Activated CD4-positive, alpha-beta T cell treated with anti-CD3 and anti-CD28 coated beads, Interleukin-2, Interleukin-6, amounts not matched to agents 100 ng/mL and 50 ng/mL, durations not matched to agents 16 hours and 8 hours (primary cell): ENCODE measurements at regions not wholly inside any gene's neighbourhood (a gene's known extent, or its start where the extent isn't known, plus 50 kb on each side); places are given as distances from the start of the nearest gene placed in this dataset.

Experiments used
- DNase-seq: peaks from one replicate; pipeline ENCODE4 v3.0.0-alpha.2; 2020

DNA sequence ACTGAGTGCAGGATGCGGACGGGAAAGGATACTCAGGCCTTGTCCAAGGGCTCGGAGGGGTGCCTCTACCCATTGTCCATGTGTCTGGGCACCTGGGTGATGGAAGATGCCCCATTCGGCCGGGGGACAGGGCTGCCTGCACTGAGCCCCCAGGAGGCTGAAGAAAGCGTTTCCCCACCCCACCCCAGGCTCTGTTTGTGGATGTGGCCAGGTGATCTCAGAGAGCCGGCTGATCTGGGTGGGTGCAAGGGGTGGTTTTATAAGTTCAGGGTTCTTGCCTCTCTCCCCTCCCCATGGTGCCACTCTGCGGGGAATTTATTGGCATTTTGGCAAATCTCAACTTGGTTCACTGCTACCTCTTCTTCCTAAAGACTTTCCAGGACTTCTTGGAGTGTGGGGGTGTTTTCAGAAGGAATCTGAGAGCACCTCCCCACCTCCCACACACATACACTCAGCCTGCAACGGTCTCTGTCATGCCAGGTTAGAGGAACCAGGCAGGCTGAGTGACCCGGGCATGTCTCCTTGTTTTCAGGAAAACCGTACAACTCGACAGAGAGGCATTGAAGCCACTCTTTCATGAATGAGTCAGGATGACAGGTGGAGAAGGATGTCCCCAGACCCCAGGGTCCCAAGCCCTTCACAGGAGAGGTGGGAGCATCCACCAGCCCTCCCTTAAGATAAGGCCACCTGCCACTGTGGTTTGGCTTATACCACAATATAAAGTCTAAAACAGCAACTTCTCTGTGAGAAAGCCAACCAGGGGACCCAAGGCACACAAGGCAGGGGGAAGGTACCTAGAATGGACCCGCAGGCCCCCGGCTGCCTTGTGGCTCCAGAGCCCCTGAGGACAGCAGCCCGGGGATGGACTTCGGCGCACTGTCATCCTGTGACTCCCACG lies 174.9 kb downstream of the ETS2 start:
- no peak for DNase-seq

DNA sequence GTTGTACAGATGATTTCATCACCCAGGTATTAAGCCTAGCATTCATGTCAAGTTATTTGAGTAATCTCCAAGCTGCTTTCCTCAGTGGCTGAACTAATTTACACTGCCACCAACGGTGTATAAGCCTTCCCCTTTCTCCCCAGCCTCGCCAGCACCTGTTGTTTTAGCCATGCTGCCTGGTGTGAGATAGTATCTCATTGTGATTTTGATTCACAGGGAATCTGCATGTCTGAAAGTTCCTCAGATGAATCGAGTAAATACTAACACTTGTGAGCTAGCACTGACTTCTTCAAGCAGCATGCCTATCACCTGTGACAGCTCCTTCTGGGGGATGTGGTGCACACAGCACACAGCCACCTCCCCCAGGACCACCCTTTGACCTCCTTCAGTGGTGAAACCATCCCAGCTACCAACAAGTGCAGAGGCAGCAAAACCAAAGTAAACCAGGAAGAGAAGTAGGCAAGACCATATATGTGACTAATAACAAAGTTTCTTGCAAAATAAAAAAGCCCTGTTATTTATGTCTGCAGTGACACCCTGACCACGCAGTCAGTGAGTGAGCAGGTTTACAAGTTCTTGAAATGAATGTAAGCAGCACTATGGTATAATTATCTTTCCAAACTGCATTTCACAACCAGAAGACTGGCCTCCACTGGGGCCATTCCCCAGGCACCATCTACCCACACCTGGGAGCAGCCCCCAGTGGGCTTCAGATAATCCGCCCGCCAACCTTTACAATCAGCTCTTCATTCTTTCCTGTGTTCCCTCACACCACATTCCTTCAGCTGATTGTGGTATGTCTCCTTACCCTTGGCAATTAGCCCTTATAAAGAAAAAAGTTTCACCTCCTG lies 173.8 kb downstream of the ETS2 start:
- peak; percentile 63 for DNase-seq

- DNase-seq: no peak
Observed at GRCh38 chr21:38976900-38977299, 171.2 kb downstream of the ETS2 start.

- DNase-seq: no peak
Observed at GRCh38 chr21:38973552-38973951, 167.8 kb downstream of the ETS2 start.

DNA sequence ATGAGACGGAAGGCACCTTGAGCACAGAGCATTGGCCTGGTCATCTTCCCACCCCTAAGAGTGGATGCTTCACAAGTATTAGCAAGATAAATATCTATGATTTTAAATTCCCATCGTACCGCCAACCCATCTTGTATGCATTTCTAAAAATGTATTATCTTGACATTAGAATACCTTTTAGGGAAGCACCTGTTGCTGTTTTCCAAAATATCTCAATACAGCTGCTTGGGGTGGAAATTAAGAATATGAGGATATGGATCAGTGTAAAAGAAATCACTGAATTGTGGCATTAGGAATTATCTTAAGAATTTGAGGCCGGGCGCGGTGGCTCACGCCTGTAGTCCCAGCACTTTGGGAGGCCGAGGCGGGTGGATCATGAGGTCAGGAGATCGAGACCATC lies 166.3 kb downstream of the ETS2 start:
- no peak for DNase-seq

- DNase-seq: no peak
Observed at GRCh38 chr21:38970765-38971164, 165.0 kb downstream of the ETS2 start.

- no peak for DNase-seq
Observed at GRCh38 chr21:38968887-38969543, 163.3 kb downstream of the ETS2 start.

DNA sequence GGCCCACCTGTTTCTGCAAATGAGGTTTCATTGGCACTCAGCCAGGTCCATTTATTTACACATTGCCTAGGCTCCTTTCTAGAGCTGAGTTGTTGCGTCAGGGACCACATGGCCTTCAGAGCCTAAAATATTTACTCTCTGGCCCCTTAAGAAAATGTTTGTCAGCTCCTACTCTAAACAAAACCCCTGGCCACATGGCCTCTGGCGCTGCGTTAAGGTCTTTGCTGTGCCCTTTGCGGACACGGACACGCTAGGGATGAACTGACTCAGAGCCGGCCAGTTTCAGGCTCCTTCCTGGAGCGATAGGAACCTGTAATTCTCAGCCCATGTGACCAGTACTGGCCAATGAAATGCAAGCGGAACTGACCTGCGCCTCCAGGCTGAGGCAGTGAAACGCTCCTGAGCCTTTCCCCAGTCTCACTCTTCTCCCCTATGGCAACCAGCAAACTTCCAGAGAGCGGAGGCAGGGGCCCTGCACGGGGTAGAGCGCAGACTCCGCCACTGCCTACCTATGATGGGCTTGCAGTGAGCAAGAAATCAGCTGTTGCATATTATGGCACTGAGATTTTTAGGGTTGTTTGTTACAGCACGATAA lies 160.3 kb downstream of the ETS2 start:
- no peak for DNase-seq

- DNase-seq: no peak
Observed at GRCh38 chr21:38965241-38965640, 159.5 kb downstream of the ETS2 start.

DNA sequence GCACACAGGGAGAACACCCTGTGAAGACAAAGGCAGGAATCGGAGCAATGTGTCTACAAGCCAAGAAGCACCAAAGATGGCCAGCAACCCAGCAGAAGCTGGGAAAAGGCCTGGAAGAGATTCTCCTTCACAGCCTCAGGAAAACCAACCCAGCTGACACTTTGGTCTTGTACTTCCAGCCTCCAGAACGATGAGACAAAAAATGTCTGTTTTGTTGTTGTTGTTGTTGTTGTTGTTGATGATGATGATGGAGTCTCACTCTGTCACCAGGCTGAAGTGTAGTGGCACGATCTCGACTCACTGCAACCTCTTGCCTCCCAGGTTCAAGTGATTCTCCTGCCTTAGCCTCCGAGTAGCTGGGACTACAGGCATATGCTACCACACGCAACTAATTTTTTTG lies 157.3 kb downstream of the ETS2 start:
- no peak for DNase-seq

GRCh38 chr21:38960251-38960650 lies 154.5 kb downstream of the ETS2 start:
- DNase-seq: no peak

DNA sequence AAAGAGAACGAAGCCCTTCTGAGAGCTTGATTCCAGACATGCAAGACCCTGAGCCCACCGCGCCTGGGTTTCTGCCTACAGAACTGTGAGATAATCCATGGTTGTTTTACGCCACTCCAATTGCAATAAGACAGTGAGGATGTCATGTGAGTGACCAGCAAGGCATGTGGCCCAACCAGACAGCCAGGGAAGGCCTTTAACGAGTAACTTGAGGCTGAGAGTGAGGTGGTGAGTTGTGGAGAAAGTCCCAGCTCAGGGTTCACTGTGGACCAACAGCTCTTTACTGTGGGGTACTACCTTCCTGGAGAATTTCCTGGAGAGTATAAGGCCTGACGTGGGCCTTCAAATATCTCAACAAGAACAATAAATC lies 153.9 kb downstream of the ETS2 start:
- DNase-seq: no peak

DNA sequence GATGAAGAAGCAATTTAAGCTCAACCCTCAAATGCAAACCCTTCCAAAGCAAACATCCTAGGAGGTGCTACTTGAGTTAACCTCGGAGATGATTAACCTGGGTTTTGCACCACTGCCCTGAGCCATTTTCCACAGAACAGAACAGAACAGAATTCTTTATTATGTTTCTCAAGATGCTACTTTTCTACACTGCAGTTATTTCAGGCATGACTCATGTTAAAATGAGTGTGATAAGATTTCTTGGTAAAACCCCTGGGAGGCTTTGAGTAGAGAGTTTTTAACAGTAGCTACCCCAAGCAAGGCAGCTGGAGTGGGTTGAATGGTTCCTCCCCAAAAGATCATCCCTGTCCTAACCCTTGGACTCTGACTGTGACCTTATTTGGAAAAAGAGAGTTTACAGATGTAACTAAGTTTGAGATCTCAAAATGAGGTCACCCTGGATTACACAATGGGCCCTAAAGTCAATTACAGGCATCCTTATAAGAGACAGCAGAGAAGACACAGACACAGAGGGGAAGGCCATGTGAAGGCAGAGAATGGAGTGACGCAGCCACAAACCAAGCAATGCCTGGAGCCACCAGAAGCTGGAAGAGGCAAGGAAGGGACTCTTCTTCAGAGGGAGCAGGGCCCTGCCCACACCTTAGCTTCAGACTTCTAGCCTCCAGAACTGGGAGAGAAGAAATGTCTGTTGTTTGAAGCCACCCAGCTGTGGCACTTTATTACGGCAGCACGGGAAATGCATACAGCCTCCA lies 153.4 kb downstream of the ETS2 start:
- DNase-seq: peak; percentile 66

GRCh38 chr21:38958323-38958705 lies 152.6 kb downstream of the ETS2 start:
- DNase-seq: no peak

- DNase-seq: no peak
Observed at GRCh38 chr21:38957575-38958322, 152.0 kb downstream of the ETS2 start.

DNA sequence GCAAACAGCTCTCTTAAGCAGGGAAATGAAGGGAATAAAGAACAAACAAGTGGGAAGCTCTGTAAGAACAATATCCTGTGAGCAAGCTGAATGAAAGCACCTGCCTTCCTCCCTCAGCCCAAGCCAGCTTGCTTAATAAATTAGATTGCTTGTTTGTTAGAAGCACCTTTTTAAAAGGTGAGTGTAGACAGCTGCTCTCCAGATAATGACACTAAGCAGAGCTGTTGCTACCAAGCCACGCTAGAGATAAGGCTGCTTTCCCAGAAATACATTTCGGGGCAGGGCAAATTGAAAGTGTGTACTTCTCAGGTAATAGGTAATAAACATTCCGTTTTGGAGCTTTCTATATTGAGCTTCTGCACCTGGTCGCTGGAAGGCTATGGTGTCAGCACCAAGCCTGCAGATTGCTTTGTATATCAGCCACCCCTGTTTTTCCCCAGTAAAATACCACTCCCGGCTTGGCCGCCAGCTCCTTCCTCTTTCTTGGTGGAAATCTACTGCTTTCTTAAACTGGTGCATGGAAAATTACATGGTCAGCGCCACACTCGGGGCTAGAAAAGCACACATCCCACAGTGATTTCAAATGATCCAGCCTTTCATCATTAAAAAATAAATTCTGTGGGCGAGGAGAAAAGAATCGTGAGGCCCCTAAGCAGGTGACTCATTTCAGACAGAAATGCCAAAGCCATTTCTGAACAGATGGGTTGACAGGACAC lies 151.3 kb downstream of the ETS2 start:
- no peak for DNase-seq

DNA sequence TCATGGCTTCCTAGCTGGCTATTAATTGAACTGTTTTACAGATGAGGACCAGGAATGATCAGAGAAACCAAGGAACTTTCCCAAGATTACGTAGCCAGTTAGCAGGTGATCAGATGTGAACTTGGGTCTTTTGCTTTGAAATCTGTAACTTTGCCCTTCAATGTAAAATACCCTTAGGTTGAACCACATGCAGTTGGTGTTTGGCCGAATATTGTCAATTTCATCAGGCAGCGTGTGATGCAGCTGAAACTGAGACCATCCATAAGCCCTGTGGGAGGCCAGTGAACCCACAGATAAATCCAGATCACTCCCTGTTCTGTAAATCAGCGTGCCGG lies 150.8 kb downstream of the ETS2 start:
- no peak for DNase-seq

- DNase-seq: no peak
Observed at GRCh38 chr21:38956007-38956406, 150.3 kb downstream of the ETS2 start.

DNA sequence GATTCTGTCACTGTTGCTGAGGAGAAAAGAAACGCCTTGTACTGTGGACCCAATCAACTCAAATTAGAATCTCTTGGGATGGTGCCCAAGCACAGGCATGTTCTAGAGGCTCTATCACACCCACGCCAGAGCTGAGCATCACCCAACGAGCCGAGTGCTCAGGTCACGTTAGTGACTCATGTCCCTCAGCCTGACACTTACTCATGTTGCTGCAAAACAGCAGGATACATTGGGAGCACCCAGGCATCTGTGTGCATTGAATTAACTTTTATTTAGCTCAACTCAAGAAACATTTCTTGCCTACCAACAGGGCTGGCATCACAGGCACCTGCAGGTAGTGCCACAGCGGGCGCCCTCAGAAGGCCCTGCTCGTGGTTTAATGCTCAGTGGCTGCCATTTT lies 149.8 kb downstream of the ETS2 start:
- no peak for DNase-seq

GRCh38 chr21:38954588-38955004 lies 148.9 kb downstream of the ETS2 start:
- no peak for DNase-seq

DNA sequence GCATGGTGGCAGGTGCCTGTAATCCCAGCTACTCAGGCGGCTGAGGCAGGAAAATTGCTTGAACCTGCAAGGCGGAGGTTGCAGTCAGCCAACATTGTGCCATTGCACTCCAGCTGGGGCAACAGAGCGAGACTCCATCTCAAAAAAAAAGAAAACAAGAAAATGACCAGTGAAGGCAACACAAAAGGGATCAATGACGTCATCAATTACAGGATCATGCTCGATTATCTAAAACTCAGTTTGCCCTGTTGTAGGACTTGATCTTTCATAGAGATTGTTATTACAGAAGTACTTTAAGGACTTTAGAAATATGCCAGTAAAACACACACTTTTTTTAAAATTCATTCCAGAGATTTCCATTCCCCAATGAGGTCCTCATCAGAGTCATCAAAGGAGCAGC lies 147.8 kb downstream of the ETS2 start:
- DNase-seq: no peak
